WTC11 (cell line): ENCODE measurements at regions not wholly inside any gene's neighbourhood (a gene's known extent, or its start where the extent isn't known, plus 50 kb on each side); places are given as distances from the start of the nearest gene placed in this dataset.

Source experiments
- ATAC-seq: fragments of 200-7000 bp; cut with Tn5 transposase; 2 replicates; pipeline ENCODE4 v1.10.0; 2021; ENCODE audit warnings: mild to moderate bottlenecking, moderate library complexity
- CTCF ChIA-PET: fragments of 300-600 bp; sonication (Branson Sonifier 250); formaldehyde crosslinking; loops from one replicate; lab custom pipeline; 2021; ENCODE audit warnings: antibody characterized with exemption; lab: Charles Lee
- POLR2A ChIA-PET: fragments of 350-600 bp; sonication (Branson Sonifier 250); formaldehyde crosslinking; loops from one replicate; lab custom pipeline; 2021; ENCODE audit warnings: antibody characterized with exemption; lab: Charles Lee
- DNase-seq: peaks from one replicate; pipeline ENCODE4 v3.0.0; 2021; ENCODE audit warnings: low spot score
- H3K27ac Mint-ChIP-seq: 2 replicates; pipeline ENCODE4 v1.8.0; 2021; ENCODE audit warnings: mixed read lengths
- H3K27me3 Mint-ChIP-seq: 2 replicates; pipeline ENCODE4 v1.8.0; 2021; ENCODE audit warnings: low read depth, mild to moderate bottlenecking, moderate library complexity, mixed read lengths
- H3K36me3 Mint-ChIP-seq: 2 replicates; pipeline ENCODE4 v1.8.0; 2021; ENCODE audit warnings: mixed read lengths
- H3K4me1 Mint-ChIP-seq: 2 replicates; pipeline ENCODE4 v1.8.0; 2022; ENCODE audit warnings: mixed read lengths
- H3K4me3 Mint-ChIP-seq: 2 replicates; pipeline ENCODE4 v1.8.0; 2021; ENCODE audit warnings: mild to moderate bottlenecking, moderate library complexity, mixed read lengths
- H3K9me3 Mint-ChIP-seq: 2 replicates; pipeline ENCODE4 v1.8.0; 2021; ENCODE audit warnings: mixed read lengths
- ATF2 ChIP-seq: sonication (generic); formaldehyde crosslinking; IDR thresholded peaks from 2 replicates; pipeline ENCODE4 v1.8.1; 2022; ENCODE audit warnings: low read depth, missing genetic modification reagents, borderline replicate concordance
- ATF3 ChIP-seq: sonication (generic); formaldehyde crosslinking; conservative IDR thresholded peaks from 2 replicates; pipeline ENCODE4 v1.8.1; 2022; ENCODE audit warnings: mild to moderate bottlenecking, missing genetic modification reagents
- CTCF ChIP-seq: fragments of 200-600 bp; IDR thresholded peaks from 2 replicates; pipeline ENCODE4 v1.8.0; 2022; ENCODE audit warnings: antibody characterized with exemption
- ELF4 ChIP-seq: sonication (generic); formaldehyde crosslinking; IDR thresholded peaks from 2 replicates; pipeline ENCODE4 v1.8.1; 2022; ENCODE audit warnings: low read depth, mild to moderate bottlenecking, moderate library complexity, missing genetic modification reagents
- EMX1 ChIP-seq: fragments of 250-450 bp; sonication (Bioruptor Pico); IDR thresholded peaks from 2 replicates; pipeline ENCODE4 v1.8.0; 2021; ENCODE audit warnings: mild to moderate bottlenecking
- ERG ChIP-seq: fragments of 250-450 bp; sonication (Bioruptor Pico); IDR thresholded peaks from 2 replicates; pipeline ENCODE4 v1.8.0; 2021; ENCODE audit warnings: mild to moderate bottlenecking
- ETV6 ChIP-seq: sonication (generic); formaldehyde crosslinking; IDR thresholded peaks from 2 replicates; pipeline ENCODE4 v1.8.1; 2022; ENCODE audit warnings: mild to moderate bottlenecking, missing genetic modification reagents
- FOXJ3 ChIP-seq: sonication (generic); formaldehyde crosslinking; IDR thresholded peaks from 2 replicates; pipeline ENCODE4 v1.9.0; 2021; ENCODE audit warnings: missing genetic modification reagents, mild to moderate bottlenecking, borderline replicate concordance
- IRF1 ChIP-seq: sonication (generic); formaldehyde crosslinking; IDR thresholded peaks from 2 replicates; pipeline ENCODE4 v1.8.0; 2023; ENCODE audit warnings: missing genetic modification reagents
- MLX ChIP-seq: sonication (generic); formaldehyde crosslinking; IDR thresholded peaks from 2 replicates; pipeline ENCODE4 v1.8.1; 2023; ENCODE audit warnings: mild to moderate bottlenecking, missing genetic modification reagents, moderate library complexity
- PREB ChIP-seq: sonication (generic); formaldehyde crosslinking; IDR thresholded peaks from 2 replicates; pipeline ENCODE4 v1.8.1; 2022; ENCODE audit warnings: mild to moderate bottlenecking, missing genetic modification reagents, moderate library complexity, borderline replicate concordance
- STAT6 ChIP-seq: sonication (generic); formaldehyde crosslinking; conservative IDR thresholded peaks from 2 replicates; pipeline ENCODE4 v1.8.1; 2023; ENCODE audit warnings: mild to moderate bottlenecking, low read depth, missing genetic modification reagents, moderate library complexity
- TEAD1 ChIP-seq: sonication (generic); formaldehyde crosslinking; IDR thresholded peaks from 2 replicates; pipeline ENCODE4 v1.8.0; 2022; ENCODE audit warnings: mild to moderate bottlenecking, missing genetic modification reagents
- TEAD4 ChIP-seq: sonication (generic); formaldehyde crosslinking; IDR thresholded peaks from 2 replicates; pipeline ENCODE4 v1.8.0; 2022; ENCODE audit warnings: mild to moderate bottlenecking, missing genetic modification reagents
- ZBTB21 ChIP-seq: sonication (generic); formaldehyde crosslinking; IDR thresholded peaks from 2 replicates; pipeline ENCODE4 v1.8.1; 2023; ENCODE audit warnings: mild to moderate bottlenecking, missing genetic modification reagents, borderline replicate concordance
- ZNF121 ChIP-seq: sonication (generic); formaldehyde crosslinking; IDR thresholded peaks from 2 replicates; pipeline ENCODE4 v1.8.0; 2023; ENCODE audit warnings: missing genetic modification reagents
- ZNF512 ChIP-seq: sonication (generic); formaldehyde crosslinking; IDR thresholded peaks from 2 replicates; pipeline ENCODE4 v1.8.1; 2022; ENCODE audit warnings: missing genetic modification reagents, borderline replicate concordance
- ZSCAN18 ChIP-seq: fragments of 250-450 bp; sonication (Bioruptor Pico); IDR thresholded peaks from 2 replicates; pipeline ENCODE4 v2.1.2; 2022; ENCODE audit warnings: mild to moderate bottlenecking, moderate library complexity

- TF ChIP-seq CTCF: no peak
- TF ChIP-seq TEAD1 (CRISPR knock-in tag): no peak
- no peak for TF ChIP-seq FOXJ3 (CRISPR knock-in tag)
- no peak for TF ChIP-seq ATF2 (CRISPR knock-in tag)
Measured at GRCh38 chr18:75862458-75862857, 435.0 kb upstream of the SMIM21 start (continued).

- TF ChIP-seq ELF4 (CRISPR knock-in tag) (no peak), ETV6 (CRISPR knock-in tag) (no peak), EMX1 (CRISPR knock-in tag) (no peak)
- TF ChIP-seq, all 79 proteins: peak for 0
- no peak for DNase-seq
- Mint-ChIP-seq H3K9me3 (peaks cover 18% of the 10 kb centered on the region), H3K36me3 (0 out of 2 replicates have a peak, but pooled peaks cover 3% of the 10 kb centered on the region), H3K27me3 (no peaks in the 10 kb centered on the region), H3K4me3 (no peak overlapping the region), H3K4me1 (peaks cover 3% of the 10 kb centered on the region; the same call in 1 of the 2 replicates), H3K27ac (no peak overlapping the region)
- ChIA-PET CTCF (no interaction called here), POLR2A (no interaction called here)
- no peak for ATAC-seq
Measured at GRCh38 chr18:75860166-75860565, 432.7 kb upstream of the SMIM21 start.

GRCh38 chr18:75859533-75859932 is 432.0 kb upstream of the SMIM21 start:
- CTCF ChIA-PET: no interaction called here
- H3K9me3 Mint-ChIP-seq: peaks cover 18% of the 10 kb centered on the region
- POLR2A ChIA-PET: no interaction called here
- 0 out of 2 replicates have a peak, but pooled peaks cover 3% of the 10 kb centered on the region for H3K36me3 Mint-ChIP-seq
- no peak overlapping the region for H3K4me3 Mint-ChIP-seq
- no peak overlapping the region for H3K27ac Mint-ChIP-seq
- no peaks in the 10 kb centered on the region for H3K27me3 Mint-ChIP-seq
- H3K4me1 Mint-ChIP-seq: peaks cover 3% of the 10 kb centered on the region; the same call in 1 of the 2 replicates
- ATAC-seq (no peak), DNase-seq (no peak)
- TF ChIP-seq ZNF121 (CRISPR knock-in tag) (no peak), IRF1 (no peak), STAT6 (CRISPR knock-in tag) (no peak), ZBTB21 (CRISPR knock-in tag) (no peak), TEAD4 (CRISPR knock-in tag) (no peak), ERG (CRISPR knock-in tag) (no peak), ATF3 (CRISPR knock-in tag) (no peak), MLX (CRISPR knock-in tag) (no peak), PREB (no peak), FOXJ3 (CRISPR knock-in tag) (no peak), ZNF512 (CRISPR knock-in tag) (no peak), ZSCAN18 (CRISPR knock-in tag) (no peak)
